OCI-LY7 (cell line): ENCODE measurements at regions not wholly inside any gene's neighbourhood (a gene's known extent, or its start where the extent isn't known, plus 50 kb on each side); places are given as distances from the start of the nearest gene placed in this dataset.

Source experiments
- CTCF ChIP-seq: fragments of 200-600 bp; sonication (generic); conservative IDR thresholded peaks from 2 replicates; pipeline ENCODE4 v1.5.1; 2014; ENCODE audit warnings: mild to moderate bottlenecking, antibody characterized with exemption, low read length, moderate library complexity, mixed read lengths
- EZH2phosphoT487 ChIP-seq: fragments of 200-600 bp; sonication (generic); IDR thresholded peaks from 2 replicates; pipeline ENCODE4 v1.6.1; 2018; ENCODE audit warnings: low read depth, borderline replicate concordance, mild to moderate bottlenecking, mixed run types, antibody characterized with exemption, low read length, moderate library complexity, mixed read lengths

DNA sequence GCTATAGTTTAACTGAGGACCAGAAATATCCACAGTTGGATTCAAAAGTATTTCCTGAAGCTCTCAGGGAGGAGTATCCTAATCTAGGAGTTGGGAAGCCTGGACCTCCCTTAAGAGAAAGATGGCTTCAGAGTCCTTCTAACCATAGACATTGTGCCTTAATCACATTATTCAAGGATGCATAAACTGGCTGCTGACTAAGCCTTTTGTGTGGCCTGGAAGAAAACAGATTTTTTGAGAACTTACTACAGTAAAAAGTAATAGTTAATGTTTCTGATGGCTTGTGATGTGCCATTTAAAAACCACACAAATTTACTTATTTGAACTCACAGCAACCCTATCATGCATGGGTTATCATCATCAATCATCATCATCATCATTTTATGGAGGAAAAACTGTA, 126.2 kb upstream of the RPL38 start:
- TF ChIP-seq CTCF (no peak), EZH2phosphoT487 (no peak)
